Transverse colon (tissue), 4 donors: ENCODE measurements at regions not wholly inside any gene's neighbourhood (a gene's known extent, or its start where the extent isn't known, plus 50 kb on each side); places are given as distances from the start of the nearest gene placed in this dataset.

Experiments
- DNase-seq: peaks from one replicate; pipeline ENCODE4 v3.0.0-alpha.2; 2019
- H3K27ac ChIP-seq, 4 donors: fragments of 200-600 bp; sonication (generic); 2 replicates each; pipeline ENCODE4 v1.5.1; 2016 to 2018; ENCODE audit warnings: inconsistent platforms in 4 of 4
- H3K27me3 ChIP-seq: fragments of 200-600 bp; sonication (generic); 2 replicates; pipeline ENCODE4 v1.5.1; 2017; ENCODE audit warnings: inconsistent platforms
- H3K36me3 ChIP-seq, 4 donors: fragments of 200-600 bp; sonication (generic); 2 replicates each; pipeline ENCODE4 v1.5.1; 2017 to 2019; ENCODE audit warnings: inconsistent platforms in 4 of 4
- H3K4me1 ChIP-seq, 4 donors: fragments of 200-600 bp; sonication (generic); 2 replicates each; pipeline ENCODE4 v1.5.1; 2017 to 2020; ENCODE audit warnings: inconsistent platforms in 4 of 4
- H3K4me3 ChIP-seq, 4 donors: fragments of 200-600 bp; sonication (generic); 1 replicate in 1 of 4; 2 replicates in 3 of 4; pipeline versions ENCODE4 v1.5.1 to v1.6.1; 2017 to 2019; ENCODE audit warnings: inconsistent platforms in 4 of 4
- H3K9me3 ChIP-seq, 2 donors: fragments of 200-600 bp; sonication (generic); 2 replicates each; pipeline ENCODE4 v1.5.1; 2017 to 2019; ENCODE audit warnings: inconsistent platforms in 2 of 2
- EP300 ChIP-seq: sonication (generic); formaldehyde crosslinking; IDR thresholded peaks from one replicate; pipeline ENCODE4 v1.6.1; 2017; ENCODE audit warnings: antibody characterized with exemption, low read depth
- POLR2A ChIP-seq: fragments of 450-650 bp; IDR thresholded peaks from one replicate; pipeline ENCODE4 v1.6.1; 2016; ENCODE audit warnings: antibody characterized with exemption, mild to moderate bottlenecking, moderate library complexity
- POLR2AphosphoS5 ChIP-seq, 3 donors: sonication (generic); formaldehyde crosslinking; IDR thresholded peaks; one replicate each; pipeline ENCODE4 v1.6.1; 2016; ENCODE audit warnings: antibody characterized with exemption in 3 of 3
- WGBS, 2 donors: methylation state at CpG; one replicate each; pipeline ENCODE4 v1.1.5; 2018; ENCODE audit warnings: low coverage in 1 of 2; 5-methylcytosine and 5-hydroxymethylcytosine counted together
- in situ Hi-C, 4 donors: fragments of 200-750 bp; cut with MboI; loops; one replicate each; pipeline versions ENCODE4 v1.15.0 to v1.15.1; 2017; ENCODE audit warnings: low sequenced_read_pairs in 3 of 4, low pct_ligation_motif_present in 1 of 4, low pct_unique_long_range_greater_than_20kb in 1 of 4
- intact Hi-C: fragments of 100-400 bp; cut with DNase I; formaldehyde crosslinking; loops from one replicate; pipeline ENCODE4 v1.15.1; 2023; ENCODE audit warnings: low total_unique reads
- TF ChIP-seq, protein P1 (sequence below), 5 experiments: fragments of 200-600 bp in 3 of 5; fragments of 450-650 bp in 2 of 5; sonication (generic) in 3 of 5; IDR thresholded peaks; 1 replicate in 2 of 5; 2 replicates in 3 of 5; pipeline ENCODE4 v1.5.1; 2016 to 2017; ENCODE audit warnings: antibody characterized with exemption in 5 of 5, inconsistent platforms in 3 of 5, mild to moderate bottlenecking in 2 of 5, moderate library complexity in 1 of 5

DNA sequence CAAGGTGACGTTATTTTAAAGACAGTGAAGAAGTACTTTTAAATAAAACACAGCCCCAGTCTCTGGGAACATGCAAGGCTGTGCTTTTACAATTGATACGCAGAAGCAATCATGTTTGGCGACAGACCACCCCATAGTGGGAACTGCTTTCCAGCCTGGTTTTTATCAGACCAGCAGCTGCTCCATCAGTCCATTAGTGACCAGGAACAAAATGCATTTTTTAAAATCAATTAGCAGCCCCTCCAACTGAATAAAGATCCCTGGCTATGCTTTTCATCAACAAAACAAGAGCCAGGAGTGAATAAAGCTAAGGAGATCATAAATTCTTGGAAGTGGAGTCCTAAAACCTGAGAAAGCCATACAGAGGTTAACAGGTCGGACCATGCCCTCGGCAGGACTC lies 153.0 kb upstream of the TENM3 start:
- no peak overlapping the region for H3K27ac ChIP-seq
- in situ Hi-C loops, result no loop called here
- TF ChIP-seq POLR2AphosphoS5 (IDR thresholded peaks at IDR 0.05) (no peak), POLR2A (no peak), EP300 (no peak)
- TF ChIP-seq, protein P1, sequence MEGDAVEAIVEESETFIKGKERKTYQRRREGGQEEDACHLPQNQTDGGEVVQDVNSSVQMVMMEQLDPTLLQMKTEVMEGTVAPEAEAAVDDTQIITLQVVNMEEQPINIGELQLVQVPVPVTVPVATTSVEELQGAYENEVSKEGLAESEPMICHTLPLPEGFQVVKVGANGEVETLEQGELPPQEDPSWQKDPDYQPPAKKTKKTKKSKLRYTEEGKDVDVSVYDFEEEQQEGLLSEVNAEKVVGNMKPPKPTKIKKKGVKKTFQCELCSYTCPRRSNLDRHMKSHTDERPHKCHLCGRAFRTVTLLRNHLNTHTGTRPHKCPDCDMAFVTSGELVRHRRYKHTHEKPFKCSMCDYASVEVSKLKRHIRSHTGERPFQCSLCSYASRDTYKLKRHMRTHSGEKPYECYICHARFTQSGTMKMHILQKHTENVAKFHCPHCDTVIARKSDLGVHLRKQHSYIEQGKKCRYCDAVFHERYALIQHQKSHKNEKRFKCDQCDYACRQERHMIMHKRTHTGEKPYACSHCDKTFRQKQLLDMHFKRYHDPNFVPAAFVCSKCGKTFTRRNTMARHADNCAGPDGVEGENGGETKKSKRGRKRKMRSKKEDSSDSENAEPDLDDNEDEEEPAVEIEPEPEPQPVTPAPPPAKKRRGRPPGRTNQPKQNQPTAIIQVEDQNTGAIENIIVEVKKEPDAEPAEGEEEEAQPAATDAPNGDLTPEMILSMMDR (IDR thresholded peaks at IDR 0.05), result no peak
- 75 to 83% methylated on average over 4 to 5 of the region's 5 CpGs for WGBS, 2 donors
- H3K4me1 ChIP-seq, result no peaks in the 10 kb centered on the region
- no peaks in the 10 kb centered on the region for H3K27me3 ChIP-seq
- H3K9me3 ChIP-seq, result no peaks in the 10 kb centered on the region
- H3K36me3 ChIP-seq, result no peaks in the 10 kb centered on the region
- intact Hi-C loops, result no loop called here
- DNase-seq, result no peak
- no peak overlapping the region for H3K4me3 ChIP-seq

DNA sequence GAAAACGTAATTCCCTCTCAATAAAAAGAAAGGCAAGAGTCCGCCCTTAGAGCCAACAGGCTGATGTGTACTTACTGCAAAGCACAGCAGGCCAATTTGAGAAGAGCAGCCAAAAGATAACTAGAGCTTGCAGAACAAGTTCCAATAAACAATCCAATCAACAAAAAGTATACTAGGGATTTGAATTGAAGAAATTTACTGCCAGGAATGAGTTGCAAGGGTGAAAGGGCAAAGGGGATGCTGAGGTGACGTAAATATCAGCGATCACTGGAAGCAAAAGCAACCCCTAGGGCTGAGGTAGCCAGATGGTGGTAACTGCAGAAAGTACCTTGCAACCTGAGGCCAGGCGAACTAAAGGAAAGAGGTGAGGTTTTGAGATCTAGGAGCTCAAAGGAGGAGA lies 152.1 kb upstream of the TENM3 start:
- H3K36me3 ChIP-seq, result no peaks in the 10 kb centered on the region
- TF ChIP-seq POLR2AphosphoS5 (IDR thresholded peaks at IDR 0.05), result no peak
- no peak for TF ChIP-seq EP300
- TF ChIP-seq, protein P1 (IDR thresholded peaks at IDR 0.05), result no peak
- no peak for TF ChIP-seq POLR2A
- WGBS, 2 donors, result 55 to 59% methylated on average over 5 of the region's 5 CpGs

DNA sequence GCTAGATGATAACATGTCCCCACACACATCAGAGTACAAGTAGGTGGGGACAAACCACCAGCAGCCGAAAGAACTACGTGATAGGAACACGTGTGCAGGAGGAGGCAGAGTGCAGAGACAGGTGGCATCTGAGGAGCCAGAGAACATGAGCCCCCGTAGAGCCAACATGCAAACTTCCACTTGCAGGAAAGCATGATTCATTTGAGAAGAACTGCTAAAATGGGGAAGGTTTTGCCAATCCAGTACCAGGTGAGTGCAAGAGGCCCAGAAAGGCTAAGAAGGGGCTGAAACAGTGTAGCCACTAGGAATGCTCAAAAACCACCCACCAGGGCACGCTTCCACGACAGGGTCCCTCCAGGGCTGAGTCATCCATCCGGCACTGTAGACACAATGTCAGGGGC lies 149.8 kb upstream of the TENM3 start:
- Histone ChIP-seq H3K36me3 (no peaks in the 10 kb centered on the region), H3K27me3 (no peaks in the 10 kb centered on the region), H3K4me3 (no peak overlapping the region), H3K9me3 (no peaks in the 10 kb centered on the region), H3K27ac (no peak overlapping the region), H3K4me1 (no peaks in the 10 kb centered on the region)
- TF ChIP-seq EP300 (no peak), POLR2A (no peak), POLR2AphosphoS5 (IDR thresholded peaks at IDR 0.05) (no peak)
- TF ChIP-seq, protein P1 (IDR thresholded peaks at IDR 0.05), result no peak
- WGBS, 2 donors, result 79 to 82% methylated on average over 6 to 7 of the region's 7 CpGs
- no peak for DNase-seq
- intact Hi-C loops (no loop called here), in situ Hi-C loops (no loop called here)

More for the DNA sequence above, 152.1 kb upstream of the TENM3 start:
- in situ Hi-C loops, result no loop called here
- Histone ChIP-seq H3K27ac (no peak overlapping the region), H3K4me3 (no peak overlapping the region), H3K27me3 (no peaks in the 10 kb centered on the region), H3K4me1 (no peaks in the 10 kb centered on the region), H3K9me3 (no peaks in the 10 kb centered on the region)
- DNase-seq, result no peak
- intact Hi-C loops, result no loop called here

DNA sequence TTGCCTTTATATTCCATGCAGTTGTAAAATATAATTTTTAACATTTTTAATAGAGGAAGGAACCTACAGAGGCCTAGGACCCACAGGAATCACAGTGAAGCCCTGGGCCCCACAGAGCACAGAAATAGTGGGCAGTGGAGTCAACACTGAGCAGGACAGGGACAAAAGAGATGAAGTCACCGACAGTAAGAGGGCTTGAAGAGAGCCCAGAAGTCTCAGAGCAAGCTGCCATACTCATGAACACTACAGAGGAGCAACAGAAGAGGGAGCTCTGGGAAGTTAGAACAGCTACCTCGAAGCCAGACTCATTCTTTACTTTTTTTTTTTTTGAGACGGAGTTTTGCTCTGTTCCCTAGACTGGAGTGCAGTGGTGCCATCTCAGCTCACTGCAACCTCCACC lies 149.3 kb upstream of the TENM3 start:
- H3K36me3 ChIP-seq, result no peaks in the 10 kb centered on the region
- no peaks in the 10 kb centered on the region for H3K9me3 ChIP-seq
- no peaks in the 10 kb centered on the region for H3K27me3 ChIP-seq
- WGBS, 2 donors, result 75 to 80% methylated on average over 1 to 3 of the region's 3 CpGs
- no peak overlapping the region for H3K27ac ChIP-seq
- TF ChIP-seq POLR2AphosphoS5 (IDR thresholded peaks at IDR 0.05), result no peak
- no peak for TF ChIP-seq POLR2A
- TF ChIP-seq, protein P1 (IDR thresholded peaks at IDR 0.05), result no peak
- TF ChIP-seq EP300, result no peak
- intact Hi-C loops (no loop called here), in situ Hi-C loops (no loop called here)
- DNase-seq, result no peak
- no peaks in the 10 kb centered on the region for H3K4me1 ChIP-seq
- no peak overlapping the region for H3K4me3 ChIP-seq
